Rectal smooth muscle tissue (tissue), 1 donor: ENCODE measurements at regions not wholly inside any gene's neighbourhood (a gene's known extent, or its start where the extent isn't known, plus 50 kb on each side); places are given as distances from the start of the nearest gene placed in this dataset.
"Not testable (repeated sequence)": the region's sequence is repeated elsewhere in the genome, so short reads cannot be mapped to it uniquely, and the experiment has no call there.

Experiments used
- H3K27ac ChIP-seq: one replicate; pipeline ENCODE4 v1.7.0; 2013; ENCODE audit warnings: low read depth, low read length, inconsistent platforms
- H3K27me3 ChIP-seq: one replicate; pipeline ENCODE4 v1.7.0; 2013; ENCODE audit warnings: low read length; ENCODE audit not compliant: control insufficient read depth, insufficient read depth
- H3K36me3 ChIP-seq: one replicate; pipeline ENCODE4 v1.7.0; 2013; ENCODE audit warnings: low read length; ENCODE audit not compliant: control insufficient read depth, insufficient read depth
- H3K4me1 ChIP-seq: one replicate; pipeline ENCODE4 v1.7.0; 2013; ENCODE audit warnings: low read length; ENCODE audit not compliant: control insufficient read depth, insufficient read depth
- H3K4me3 ChIP-seq: one replicate; pipeline ENCODE4 v1.7.0; 2013; ENCODE audit warnings: low read length
- H3K9ac ChIP-seq: one replicate; pipeline ENCODE4 v1.7.0; 2013; ENCODE audit warnings: low read length

GRCh38 chr19:30681162-30682100 is 309.2 kb downstream of the ZNF536 start:
- no peaks in the 10 kb centered on the region for H3K36me3 ChIP-seq
- H3K27me3 ChIP-seq, result no peaks in the 10 kb centered on the region
- H3K9ac ChIP-seq, result no peak overlapping the region

GRCh38 chr19:30680399-30680798 is 308.2 kb downstream of the ZNF536 start:
- H3K27me3 ChIP-seq, H3K4me1 ChIP-seq, H3K27ac ChIP-seq, H3K4me3 ChIP-seq, H3K36me3 ChIP-seq, H3K9ac ChIP-seq: not testable (repeated sequence)

More at GRCh38 chr19:30681162-30682100, 309.2 kb downstream of the ZNF536 start:
- Histone ChIP-seq H3K4me1 (peaks cover 3% of the 10 kb centered on the region), H3K27ac (no peak overlapping the region), H3K4me3 (no peak overlapping the region)

GRCh38 chr19:30679789-30680188 is 307.6 kb downstream of the ZNF536 start:
- Histone ChIP-seq H3K27me3 (no peaks in the 10 kb centered on the region), H3K4me1 (peaks cover 2% of the 10 kb centered on the region), H3K27ac (no peak overlapping the region), H3K9ac (no peak overlapping the region), H3K36me3 (no peaks in the 10 kb centered on the region), H3K4me3 (no peak overlapping the region)

GRCh38 chr19:30679153-30679702 is 307.0 kb downstream of the ZNF536 start:
- H3K27ac ChIP-seq, result no peak overlapping the region
- H3K27me3 ChIP-seq, result no peaks in the 10 kb centered on the region
- H3K36me3 ChIP-seq, result no peaks in the 10 kb centered on the region
- peaks cover 2% of the 10 kb centered on the region for H3K4me1 ChIP-seq
- no peak overlapping the region for H3K9ac ChIP-seq
- H3K4me3 ChIP-seq, result no peak overlapping the region

- Histone ChIP-seq H3K27ac (no peak overlapping the region), H3K4me1 (peaks cover 2% of the 10 kb centered on the region), H3K36me3 (no peaks in the 10 kb centered on the region)
Measured at GRCh38 chr19:30678168-30678567, 306.0 kb downstream of the ZNF536 start.

GRCh38 chr19:30677702-30678101 is 305.5 kb downstream of the ZNF536 start:
- peaks cover under 1% of the 10 kb centered on the region for H3K4me1 ChIP-seq
- no peak overlapping the region for H3K4me3 ChIP-seq
- H3K27ac ChIP-seq, result no peak overlapping the region
- no peak overlapping the region for H3K9ac ChIP-seq
- H3K27me3 ChIP-seq, result no peaks in the 10 kb centered on the region
- H3K36me3 ChIP-seq, result no peaks in the 10 kb centered on the region

More at GRCh38 chr19:30678168-30678567, 306.0 kb downstream of the ZNF536 start:
- no peaks in the 10 kb centered on the region for H3K27me3 ChIP-seq
- H3K4me3 ChIP-seq, result no peak overlapping the region
- H3K9ac ChIP-seq, result no peak overlapping the region

GRCh38 chr19:30676990-30677679 is 305.0 kb downstream of the ZNF536 start:
- no peak overlapping the region for H3K4me3 ChIP-seq
- H3K9ac ChIP-seq, result no peak overlapping the region
- no peaks in the 10 kb centered on the region for H3K4me1 ChIP-seq
- no peak overlapping the region for H3K27ac ChIP-seq
- no peaks in the 10 kb centered on the region for H3K27me3 ChIP-seq
- H3K36me3 ChIP-seq, result no peaks in the 10 kb centered on the region

- H3K4me1 ChIP-seq, result no peaks in the 10 kb centered on the region
- H3K27me3 ChIP-seq, result no peaks in the 10 kb centered on the region
- no peak overlapping the region for H3K9ac ChIP-seq
- no peak overlapping the region for H3K4me3 ChIP-seq
- H3K27ac ChIP-seq, result no peak overlapping the region
- no peaks in the 10 kb centered on the region for H3K36me3 ChIP-seq
Measured at GRCh38 chr19:30675086-30675485, 302.9 kb downstream of the ZNF536 start.

GRCh38 chr19:30674656-30675055 is 302.5 kb downstream of the ZNF536 start:
- no peaks in the 10 kb centered on the region for H3K4me1 ChIP-seq
- no peaks in the 10 kb centered on the region for H3K27me3 ChIP-seq
- H3K9ac ChIP-seq, result no peak overlapping the region
- no peak overlapping the region for H3K4me3 ChIP-seq
- no peak overlapping the region for H3K27ac ChIP-seq
- H3K36me3 ChIP-seq, result no peaks in the 10 kb centered on the region

- Histone ChIP-seq H3K27me3 (peaks cover 2% of the 10 kb centered on the region), H3K4me1 (no peaks in the 10 kb centered on the region), H3K36me3 (no peaks in the 10 kb centered on the region), H3K4me3 (no peak overlapping the region), H3K9ac (no peak overlapping the region), H3K27ac (no peak overlapping the region)
Measured at GRCh38 chr19:30673336-30673735, 301.2 kb downstream of the ZNF536 start.

- peaks cover 2% of the 10 kb centered on the region for H3K27me3 ChIP-seq
- no peaks in the 10 kb centered on the region for H3K4me1 ChIP-seq
- H3K36me3 ChIP-seq, result no peaks in the 10 kb centered on the region
- H3K4me3 ChIP-seq, result no peak overlapping the region
- H3K27ac ChIP-seq, result no peak overlapping the region
- H3K9ac ChIP-seq, result no peak overlapping the region
Measured at GRCh38 chr19:30672926-30673325, 300.7 kb downstream of the ZNF536 start.

- H3K4me1 ChIP-seq, result no peaks in the 10 kb centered on the region
- H3K9ac ChIP-seq, result no peak overlapping the region
- H3K36me3 ChIP-seq, result no peaks in the 10 kb centered on the region
- no peak overlapping the region for H3K4me3 ChIP-seq
- H3K27me3 ChIP-seq, result peaks cover 5% of the 10 kb centered on the region
- H3K27ac ChIP-seq, result no peak overlapping the region
Measured at GRCh38 chr19:30671622-30672051, 299.5 kb downstream of the ZNF536 start.
